ENCODE measurements at regions not wholly inside any gene's neighbourhood (a gene's known extent, or its start where the extent isn't known, plus 50 kb on each side); places are given as distances from the start of the nearest gene placed in this dataset.
"Not testable (repeated sequence)": the region's sequence is repeated elsewhere in the genome, so short reads cannot be mapped to it uniquely, and the experiment has no call there.

- Histone ChIP-seq H3K9me3 (ENCODE audit: control insufficient read depth in 4 of 4, insufficient read depth in 3 of 4, low read length in 3 of 4) (no peaks in the 10 kb centered on the region), H3K27ac (ENCODE audit: low read depth in 1 of 2, low read length in 1 of 2) (no peak overlapping the region), H3K36me3 (ENCODE audit: control insufficient read depth in 4 of 4, insufficient read depth in 4 of 4, low read length in 4 of 4) (no peaks in the 10 kb centered on the region), H3K4me3 (no peak overlapping the region), H3K27me3 (ENCODE audit: control insufficient read depth in 3 of 3, insufficient read depth in 3 of 3, low read length in 2 of 3) (no peaks in the 10 kb centered on the region), H3K9ac (ENCODE audit: insufficient read depth in 1 of 2, low read length in 2 of 2) (no peak overlapping the region), H3K4me1 (ENCODE audit: control insufficient read depth in 5 of 5, insufficient read depth in 5 of 5, low read length in 5 of 5) (no peaks in the 10 kb centered on the region)
- DNase-seq, result no peak
- no peak for ATAC-seq (ENCODE audit: insufficient read depth, low FRiP score)
- 77 to 79% methylated on average over 2 of the region's 2 CpGs for WGBS, 2 donors
- no peak for TF ChIP-seq CTCF (IDR thresholded peaks at IDR 0.05; ENCODE audit: control extremely low read depth, extremely low read depth)
Observed at GRCh38 chr12:90695415-90695814, 259.6 kb downstream of the CCER1 start.

- Histone ChIP-seq H3K4me3 (no peak overlapping the region), H3K9ac (ENCODE audit: insufficient read depth in 1 of 2, low read length in 2 of 2) (no peak overlapping the region), H3K4me1 (ENCODE audit: control insufficient read depth in 5 of 5, insufficient read depth in 5 of 5, low read length in 5 of 5) (no peaks in the 10 kb centered on the region), H3K9me3 (ENCODE audit: control insufficient read depth in 4 of 4, insufficient read depth in 3 of 4, low read length in 3 of 4) (no peaks in the 10 kb centered on the region), H3K27me3 (ENCODE audit: control insufficient read depth in 3 of 3, insufficient read depth in 3 of 3, low read length in 2 of 3) (no peaks in the 10 kb centered on the region), H3K27ac (ENCODE audit: low read depth in 1 of 2, low read length in 1 of 2) (no peak overlapping the region), H3K36me3 (ENCODE audit: control insufficient read depth in 4 of 4, insufficient read depth in 4 of 4, low read length in 4 of 4) (no peaks in the 10 kb centered on the region)
- 87 to 96% methylated on average over 1 of the region's 1 CpG for WGBS, 2 donors
- TF ChIP-seq CTCF (IDR thresholded peaks at IDR 0.05; ENCODE audit: control extremely low read depth, extremely low read depth), result no peak
- DNase-seq (no peak), ATAC-seq (ENCODE audit: insufficient read depth, low FRiP score) (no peak)
Observed at GRCh38 chr12:90690120-90690519, 264.9 kb downstream of the CCER1 start.

GRCh38 chr12:90687682-90688081, 267.3 kb downstream of the CCER1 start:
- not testable (repeated sequence) for H3K4me3 ChIP-seq; H3K9me3 ChIP-seq (ENCODE audit: control insufficient read depth in 4 of 4, insufficient read depth in 3 of 4, low read length in 3 of 4); H3K27me3 ChIP-seq (ENCODE audit: control insufficient read depth in 3 of 3, insufficient read depth in 3 of 3, low read length in 2 of 3); DNase-seq; ATAC-seq (ENCODE audit: insufficient read depth, low FRiP score); H3K27ac ChIP-seq (ENCODE audit: low read depth in 1 of 2, low read length in 1 of 2); H3K9ac ChIP-seq (ENCODE audit: insufficient read depth in 1 of 2, low read length in 2 of 2); H3K4me1 ChIP-seq (ENCODE audit: control insufficient read depth in 5 of 5, insufficient read depth in 5 of 5, low read length in 5 of 5); H3K36me3 ChIP-seq (ENCODE audit: control insufficient read depth in 4 of 4, insufficient read depth in 4 of 4, low read length in 4 of 4)

- H3K27ac ChIP-seq (ENCODE audit: low read depth in 1 of 2, low read length in 1 of 2), result no peak overlapping the region
- TF ChIP-seq CTCF (IDR thresholded peaks at IDR 0.05; ENCODE audit: control extremely low read depth, extremely low read depth), result no peak
- DNase-seq (no peak), ATAC-seq (ENCODE audit: insufficient read depth, low FRiP score) (no peak)
- H3K27me3 ChIP-seq (ENCODE audit: control insufficient read depth in 3 of 3, insufficient read depth in 3 of 3, low read length in 2 of 3), result no peaks in the 10 kb centered on the region
- H3K36me3 ChIP-seq (ENCODE audit: control insufficient read depth in 4 of 4, insufficient read depth in 4 of 4, low read length in 4 of 4), result no peaks in the 10 kb centered on the region
- no peak overlapping the region for H3K9ac ChIP-seq (ENCODE audit: insufficient read depth in 1 of 2, low read length in 2 of 2)
- H3K9me3 ChIP-seq (ENCODE audit: control insufficient read depth in 4 of 4, insufficient read depth in 3 of 4, low read length in 3 of 4), result no peaks in the 10 kb centered on the region
- H3K4me3 ChIP-seq, result no peak overlapping the region
- H3K4me1 ChIP-seq (ENCODE audit: control insufficient read depth in 5 of 5, insufficient read depth in 5 of 5, low read length in 5 of 5), result no peaks in the 10 kb centered on the region
- 62 to 75% methylated on average over 3 of the region's 3 CpGs for WGBS, 2 donors
Observed at GRCh38 chr12:90683871-90684270, 271.1 kb downstream of the CCER1 start.

Data from lung (tissue), 11 donors.